Inferior parietal cortex (tissue), 1 donor: ENCODE measurements at regions not wholly inside any gene's neighbourhood (a gene's known extent, or its start where the extent isn't known, plus 50 kb on each side); places are given as distances from the start of the nearest gene placed in this dataset.

Experiments used
- DNase-seq: peaks from one replicate; pipeline ENCODE4 v3.0.0-alpha.2; 2016; ENCODE audit errors: extremely low spot score

- DNase-seq = no peak
Observed at GRCh38 chr1:198040880-198041279, 115.9 kb upstream of the NEK7 start.

- no peak for DNase-seq
Observed at GRCh38 chr1:198042168-198042567, 114.6 kb upstream of the NEK7 start.

DNA sequence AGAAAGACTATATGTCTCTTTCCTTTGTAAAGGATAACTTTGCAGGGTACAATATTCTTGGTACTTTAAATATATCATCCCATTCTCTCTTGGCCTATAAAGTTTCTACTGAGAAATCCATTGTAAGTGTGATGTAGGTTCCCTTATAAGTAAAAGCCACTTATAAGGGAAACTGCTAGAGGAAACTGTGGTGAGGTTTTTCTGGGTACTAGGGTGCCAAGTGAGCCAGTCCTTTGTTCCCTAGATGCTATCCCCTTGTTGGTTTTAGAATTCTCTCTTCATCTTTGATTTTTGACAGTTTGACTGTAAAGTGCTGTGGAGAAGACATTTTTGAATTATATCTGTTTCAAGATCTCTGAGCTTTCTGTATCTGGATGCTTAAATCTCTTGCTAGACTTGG, 108.9 kb upstream of the NEK7 start:
- DNase-seq = no peak

DNA sequence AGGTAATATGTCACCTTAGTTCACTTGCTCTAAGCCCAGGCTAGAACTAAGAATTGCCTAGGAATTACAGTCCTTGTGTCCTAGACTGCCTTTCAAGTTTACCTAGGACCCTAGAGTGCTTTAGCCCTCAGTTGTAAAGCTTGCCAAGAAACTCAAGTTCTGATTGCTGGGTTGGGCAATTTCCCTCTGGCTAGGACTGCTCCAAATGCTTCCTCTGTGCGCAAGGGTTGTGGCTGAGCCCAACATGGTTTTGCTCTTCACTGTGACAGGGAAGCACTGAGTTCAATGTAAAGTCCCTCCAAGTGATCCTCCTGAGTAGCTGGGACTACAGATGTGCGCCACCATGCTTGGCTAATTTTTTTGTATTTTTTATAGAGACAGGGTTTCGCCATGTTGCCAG, 102.3 kb upstream of the NEK7 start:
- no peak for DNase-seq

- DNase-seq = no peak
Observed at GRCh38 chr1:198056255-198056654, 100.5 kb upstream of the NEK7 start.

- DNase-seq = no peak
Observed at GRCh38 chr1:198064181-198064580, 92.6 kb upstream of the NEK7 start.

DNA sequence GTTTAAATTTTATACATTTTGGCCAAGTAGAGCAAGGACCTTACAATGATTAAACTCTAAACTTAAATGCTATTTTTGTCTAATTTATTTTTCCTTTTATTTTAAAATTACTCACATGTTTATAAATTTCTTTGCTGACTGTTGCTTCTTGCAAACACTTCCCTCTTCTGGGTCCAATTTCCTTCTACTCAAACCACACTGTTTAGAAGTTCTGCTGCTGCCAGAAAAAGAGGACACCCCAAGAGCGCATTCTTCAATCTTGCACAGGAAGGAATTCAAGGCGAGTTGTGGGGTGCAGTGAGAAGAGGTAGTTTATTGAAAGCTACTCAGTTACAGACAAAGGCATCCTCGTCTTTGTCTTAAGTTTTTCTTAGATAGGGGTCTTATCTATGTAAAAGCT, 88.5 kb upstream of the NEK7 start:
- DNase-seq = no peak

GRCh38 chr1:198072177-198072576, 84.6 kb upstream of the NEK7 start:
- DNase-seq = no peak

DNA sequence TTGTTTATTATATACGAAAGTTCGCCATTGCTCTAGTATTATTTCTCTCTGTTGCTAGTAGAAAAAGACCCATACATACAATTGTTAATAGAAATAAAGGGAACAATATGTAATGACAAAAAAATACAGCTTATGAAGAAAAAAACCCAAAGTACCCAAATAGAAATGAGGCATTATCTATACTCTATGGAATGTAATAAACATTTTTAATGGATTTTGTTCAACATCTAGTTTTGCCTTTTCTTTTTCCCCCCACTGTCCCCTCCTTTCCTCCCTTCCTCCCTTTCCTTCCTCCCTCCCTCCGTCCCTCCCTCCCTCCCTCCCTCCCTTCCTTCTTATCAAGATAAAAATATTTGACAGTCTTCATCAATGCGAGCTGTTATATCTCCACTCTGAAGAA, 81.5 kb upstream of the NEK7 start:
- no peak for DNase-seq

DNA sequence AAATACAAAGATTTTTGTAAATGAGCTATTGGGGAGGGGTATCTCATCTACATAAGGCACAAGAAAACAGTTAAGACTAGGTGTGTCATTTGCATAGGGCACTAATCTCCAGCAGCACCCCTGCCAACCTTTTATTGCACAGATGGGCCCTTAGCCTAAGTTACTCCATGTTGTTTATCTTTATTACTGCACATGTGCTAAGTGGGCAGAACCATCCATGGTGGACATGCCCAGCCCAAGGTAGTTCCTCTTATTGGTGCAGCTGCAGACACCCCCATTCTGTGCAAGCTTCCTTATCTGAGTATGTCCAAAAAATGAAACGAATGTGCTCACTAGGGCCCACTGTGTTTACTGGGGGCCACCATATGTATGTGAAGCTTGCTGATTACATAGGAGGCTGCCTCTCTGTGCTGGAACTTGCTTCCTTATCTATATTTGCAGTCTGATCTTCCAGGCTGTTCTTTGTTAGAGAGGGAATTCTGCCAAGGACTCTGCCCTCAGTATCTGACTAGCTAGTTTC, 77.3 kb upstream of the NEK7 start:
- DNase-seq = no peak

DNA sequence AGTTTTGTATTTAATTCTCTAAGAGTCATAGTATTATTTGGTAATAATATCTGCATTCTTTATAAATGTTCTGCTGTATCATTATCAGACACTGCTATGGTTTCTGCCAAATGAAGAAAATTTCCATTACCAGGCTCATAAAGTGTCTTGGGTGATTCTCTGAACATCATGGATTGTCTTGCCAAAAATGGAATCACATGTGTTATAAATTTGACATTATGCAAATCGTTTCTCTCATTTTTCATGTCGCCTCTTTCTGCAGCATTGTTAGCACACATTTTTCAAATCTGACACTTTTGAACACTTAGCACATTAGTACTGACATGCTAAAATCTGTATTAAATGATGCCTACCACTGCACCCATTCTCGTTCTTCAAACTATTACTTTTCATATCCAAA, 74.2 kb upstream of the NEK7 start:
- DNase-seq = no peak

GRCh38 chr1:198083549-198083948, 73.2 kb upstream of the NEK7 start:
- DNase-seq = no peak

DNA sequence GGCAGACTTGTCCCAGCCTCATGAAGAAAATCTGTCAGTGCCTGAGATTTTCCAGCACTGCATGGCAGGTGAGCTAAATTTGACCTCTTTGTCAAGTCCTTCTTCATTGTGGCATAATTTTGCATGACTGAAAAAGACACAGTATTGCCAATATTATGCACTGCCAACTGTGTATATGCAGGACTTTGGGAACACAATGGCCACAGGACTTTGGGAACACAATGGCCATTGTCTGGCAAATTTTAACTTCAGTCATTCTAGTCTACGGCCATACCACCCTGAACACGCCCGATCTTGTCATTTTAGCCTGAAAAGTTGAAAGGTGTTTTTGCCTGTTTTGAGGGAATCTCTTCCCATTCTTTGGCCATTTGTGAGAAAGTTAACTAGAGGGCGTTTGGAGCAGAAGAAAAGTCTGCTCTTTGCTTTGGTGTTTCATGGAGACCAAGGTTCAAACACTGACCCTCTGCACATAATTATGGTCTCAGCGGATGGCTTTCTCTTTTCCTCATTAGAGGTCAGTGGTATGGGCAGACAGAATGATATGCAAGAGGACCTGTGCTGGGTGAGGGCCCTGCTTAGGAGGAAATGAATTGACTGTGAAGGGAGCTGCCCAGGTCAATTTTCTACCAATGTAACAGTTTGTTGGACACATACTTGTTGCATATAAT, 72.4 kb upstream of the NEK7 start:
- no peak for DNase-seq

GRCh38 chr1:198086051-198086745, 70.6 kb upstream of the NEK7 start:
- DNase-seq = no peak

- DNase-seq = no peak
Observed at GRCh38 chr1:198087831-198088230, 69.0 kb upstream of the NEK7 start.

DNA sequence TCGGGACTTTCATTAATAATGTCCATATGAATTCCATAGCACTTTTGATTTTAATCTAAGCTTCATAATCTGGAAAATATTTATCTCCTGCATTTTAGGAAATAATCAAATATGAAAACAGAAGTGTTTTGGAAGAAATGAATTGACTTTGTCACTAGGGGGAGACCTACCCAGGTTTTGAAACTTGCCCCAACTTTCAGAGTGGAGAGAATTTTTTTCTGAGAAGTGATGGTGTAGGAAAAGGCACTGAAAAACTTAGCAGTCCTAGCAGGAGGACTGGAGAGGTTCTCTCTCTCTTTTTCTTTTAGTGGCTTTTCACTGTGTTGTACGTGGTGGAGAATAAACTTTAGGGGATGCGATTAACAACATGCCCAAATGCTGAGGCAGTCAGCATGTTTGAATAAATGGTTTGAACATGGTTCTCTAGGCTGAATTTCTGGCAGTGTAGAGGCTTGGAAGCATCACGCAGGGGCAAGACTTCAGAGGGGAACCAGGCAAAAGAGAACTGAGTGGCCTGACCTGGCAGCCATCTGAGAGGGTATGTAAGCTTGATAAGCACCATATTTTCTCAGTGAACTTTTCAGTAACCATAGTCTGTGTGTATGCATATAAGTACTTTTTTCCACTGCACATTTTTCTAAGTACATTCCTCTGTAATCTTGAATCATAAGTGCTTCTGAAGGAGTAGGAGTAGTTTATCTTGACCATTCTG, 68.3 kb upstream of the NEK7 start:
- peak; percentile 30 for DNase-seq

- DNase-seq = no peak
Observed at GRCh38 chr1:198096390-198096789, 60.4 kb upstream of the NEK7 start.

GRCh38 chr1:198099755-198100154, 57.0 kb upstream of the NEK7 start:
- no peak for DNase-seq

- DNase-seq = no peak
Observed at GRCh38 chr1:198101716-198102453, 54.9 kb upstream of the NEK7 start.

- DNase-seq = no peak
Observed at GRCh38 chr1:198102454-198102827, 54.4 kb upstream of the NEK7 start.

DNA sequence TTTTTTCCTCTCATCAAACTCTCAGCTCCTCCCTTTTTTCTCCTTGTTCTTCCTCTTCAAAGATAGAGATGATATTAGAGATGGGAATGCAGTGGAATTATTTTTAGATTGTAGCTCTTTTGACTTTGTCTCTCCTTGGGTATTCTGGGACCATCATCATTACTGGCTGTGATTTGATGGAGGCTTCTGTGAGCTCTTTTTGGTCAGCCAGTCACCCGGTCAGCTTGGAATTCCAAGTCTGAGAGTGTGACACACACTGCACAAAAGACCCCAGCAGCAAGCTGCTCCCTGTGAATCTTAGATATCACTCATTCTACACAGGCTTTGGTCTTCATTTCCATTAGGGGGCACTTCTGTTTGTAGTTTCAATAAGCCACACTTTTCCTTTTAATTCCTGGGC, 51.6 kb upstream of the NEK7 start:
- DNase-seq = no peak

DNA sequence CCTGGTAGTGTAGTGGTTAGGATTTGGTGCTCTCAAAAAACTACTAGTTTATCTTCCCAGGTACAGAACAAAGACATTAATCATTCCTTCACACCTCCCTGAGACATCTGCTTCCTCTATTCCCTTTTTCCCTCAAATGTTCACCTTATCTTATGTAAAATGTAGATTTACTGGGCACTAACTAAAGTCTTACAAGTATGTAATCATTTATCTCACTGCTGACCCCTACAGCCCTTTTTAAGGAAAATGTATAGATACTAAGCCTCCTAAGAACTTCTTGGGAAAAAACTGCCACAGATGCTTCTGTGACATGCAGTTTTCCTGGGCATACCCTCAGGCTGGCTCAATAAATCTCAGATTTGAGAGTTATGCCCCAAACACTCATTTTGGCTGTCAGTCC, 50.8 kb upstream of the NEK7 start:
- no peak for DNase-seq
